ENCODE measurements at regions not wholly inside any gene's neighbourhood (a gene's known extent, or its start where the extent isn't known, plus 50 kb on each side); places are given as distances from the start of the nearest gene placed in this dataset.
"Not testable (repeated sequence)": the region's sequence is repeated elsewhere in the genome, so short reads cannot be mapped to it uniquely, and the experiment has no call there.

DNA sequence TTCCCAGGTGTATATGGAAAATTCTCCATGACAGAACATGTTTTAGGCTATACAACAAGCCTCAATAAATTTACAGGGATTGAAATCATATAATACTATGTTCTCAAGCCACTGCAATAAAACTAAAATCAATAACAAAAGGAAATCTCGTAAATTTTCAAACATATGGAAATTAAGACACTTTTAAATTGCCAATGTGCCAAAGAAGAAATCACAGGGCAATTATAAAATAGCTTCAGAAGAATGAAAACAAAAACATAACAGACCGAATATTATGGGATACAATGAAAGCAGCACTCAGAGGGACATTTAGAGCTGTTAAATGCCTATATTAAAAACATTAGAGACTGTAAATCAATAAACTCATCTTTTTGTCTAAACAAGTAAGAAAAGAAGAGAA is 555.7 kb upstream of the B3GAT1 start:
- H3K27ac ChIP-seq (ENCODE audit: low read length), result no peak overlapping the region
- H3K4me1 ChIP-seq (ENCODE audit: control insufficient read depth, insufficient read depth, low read length), result no peaks in the 10 kb centered on the region
- H3K9me3 ChIP-seq (ENCODE audit: control insufficient read depth, insufficient read depth, low read depth, low read length), result no peaks in the 10 kb centered on the region
- H3K27me3 ChIP-seq (ENCODE audit: control insufficient read depth, insufficient read depth, low read length), result no peaks in the 10 kb centered on the region
- ATAC-seq (no peak), DNase-seq (ENCODE audit: low read depth, low spot score) (no peak)
- no peak overlapping the region for H3K4me3 ChIP-seq (ENCODE audit: low read depth in 2 of 2, low read length in 2 of 2)
- TF ChIP-seq, protein P1, sequence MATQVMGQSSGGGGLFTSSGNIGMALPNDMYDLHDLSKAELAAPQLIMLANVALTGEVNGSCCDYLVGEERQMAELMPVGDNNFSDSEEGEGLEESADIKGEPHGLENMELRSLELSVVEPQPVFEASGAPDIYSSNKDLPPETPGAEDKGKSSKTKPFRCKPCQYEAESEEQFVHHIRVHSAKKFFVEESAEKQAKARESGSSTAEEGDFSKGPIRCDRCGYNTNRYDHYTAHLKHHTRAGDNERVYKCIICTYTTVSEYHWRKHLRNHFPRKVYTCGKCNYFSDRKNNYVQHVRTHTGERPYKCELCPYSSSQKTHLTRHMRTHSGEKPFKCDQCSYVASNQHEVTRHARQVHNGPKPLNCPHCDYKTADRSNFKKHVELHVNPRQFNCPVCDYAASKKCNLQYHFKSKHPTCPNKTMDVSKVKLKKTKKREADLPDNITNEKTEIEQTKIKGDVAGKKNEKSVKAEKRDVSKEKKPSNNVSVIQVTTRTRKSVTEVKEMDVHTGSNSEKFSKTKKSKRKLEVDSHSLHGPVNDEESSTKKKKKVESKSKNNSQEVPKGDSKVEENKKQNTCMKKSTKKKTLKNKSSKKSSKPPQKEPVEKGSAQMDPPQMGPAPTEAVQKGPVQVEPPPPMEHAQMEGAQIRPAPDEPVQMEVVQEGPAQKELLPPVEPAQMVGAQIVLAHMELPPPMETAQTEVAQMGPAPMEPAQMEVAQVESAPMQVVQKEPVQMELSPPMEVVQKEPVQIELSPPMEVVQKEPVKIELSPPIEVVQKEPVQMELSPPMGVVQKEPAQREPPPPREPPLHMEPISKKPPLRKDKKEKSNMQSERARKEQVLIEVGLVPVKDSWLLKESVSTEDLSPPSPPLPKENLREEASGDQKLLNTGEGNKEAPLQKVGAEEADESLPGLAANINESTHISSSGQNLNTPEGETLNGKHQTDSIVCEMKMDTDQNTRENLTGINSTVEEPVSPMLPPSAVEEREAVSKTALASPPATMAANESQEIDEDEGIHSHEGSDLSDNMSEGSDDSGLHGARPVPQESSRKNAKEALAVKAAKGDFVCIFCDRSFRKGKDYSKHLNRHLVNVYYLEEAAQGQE (IDR thresholded peaks at IDR 0.05; ENCODE audit: insufficient read depth in 1 of 2, low read depth in 2 of 2, low read length in 1 of 2), result no peak
- TF ChIP-seq, protein P2, sequence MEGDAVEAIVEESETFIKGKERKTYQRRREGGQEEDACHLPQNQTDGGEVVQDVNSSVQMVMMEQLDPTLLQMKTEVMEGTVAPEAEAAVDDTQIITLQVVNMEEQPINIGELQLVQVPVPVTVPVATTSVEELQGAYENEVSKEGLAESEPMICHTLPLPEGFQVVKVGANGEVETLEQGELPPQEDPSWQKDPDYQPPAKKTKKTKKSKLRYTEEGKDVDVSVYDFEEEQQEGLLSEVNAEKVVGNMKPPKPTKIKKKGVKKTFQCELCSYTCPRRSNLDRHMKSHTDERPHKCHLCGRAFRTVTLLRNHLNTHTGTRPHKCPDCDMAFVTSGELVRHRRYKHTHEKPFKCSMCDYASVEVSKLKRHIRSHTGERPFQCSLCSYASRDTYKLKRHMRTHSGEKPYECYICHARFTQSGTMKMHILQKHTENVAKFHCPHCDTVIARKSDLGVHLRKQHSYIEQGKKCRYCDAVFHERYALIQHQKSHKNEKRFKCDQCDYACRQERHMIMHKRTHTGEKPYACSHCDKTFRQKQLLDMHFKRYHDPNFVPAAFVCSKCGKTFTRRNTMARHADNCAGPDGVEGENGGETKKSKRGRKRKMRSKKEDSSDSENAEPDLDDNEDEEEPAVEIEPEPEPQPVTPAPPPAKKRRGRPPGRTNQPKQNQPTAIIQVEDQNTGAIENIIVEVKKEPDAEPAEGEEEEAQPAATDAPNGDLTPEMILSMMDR (IDR thresholded peaks at IDR 0.05), result no peak
- no peak for TF ChIP-seq TCF7L2 (IDR thresholded peaks at IDR 0.05; ENCODE audit: low read depth, low read length)
- TF ChIP-seq POLR2AphosphoS5 (IDR thresholded peaks at IDR 0.05; ENCODE audit: low read depth, low read length), result no peak
- TF ChIP-seq SIN3A (IDR thresholded peaks at IDR 0.05; ENCODE audit: borderline replicate concordance, insufficient read depth, low read depth, low read length), result no peak
- ChIA-PET POLR2A (no interaction called here), CTCF (no interaction called here)
- in situ Hi-C loops (cut with HindIII; ENCODE audit: low pct_unique_long_range_greater_than_20kb, low sequenced_read_pairs), result no loop called here
- no TSS peak for BruUV-seq (replicated peaks)
- intact Hi-C loops (cut with micrococcal nuclease; ENCODE audit: unreplicated experiment), result no loop called here
- no peaks in the 10 kb centered on the region for H3K36me3 ChIP-seq (ENCODE audit: control insufficient read depth, insufficient read depth, low read length)

- not testable (repeated sequence) for ATAC-seq
These were observed 549.3 kb upstream of the B3GAT1 start for GRCh38 chr11:134961386-134961785.

GRCh38 chr11:134958870-134959269 is 546.8 kb upstream of the B3GAT1 start:
- POLR2A ChIA-PET, result no interaction called here
- H3K36me3 ChIP-seq (ENCODE audit: control insufficient read depth, insufficient read depth, low read length), result no peaks in the 10 kb centered on the region
- H3K27ac ChIP-seq (ENCODE audit: low read length), result no peak overlapping the region
- H3K4me1 ChIP-seq (ENCODE audit: control insufficient read depth, insufficient read depth, low read length), result no peaks in the 10 kb centered on the region
- DNase-seq (ENCODE audit: low read depth, low spot score) (no peak), ATAC-seq (no peak)
- H3K4me3 ChIP-seq (ENCODE audit: low read depth in 2 of 2, low read length in 2 of 2), result no peak overlapping the region
- in situ Hi-C loops (cut with HindIII; ENCODE audit: low pct_unique_long_range_greater_than_20kb, low sequenced_read_pairs), result no loop called here
- CTCF ChIA-PET, result no interaction called here
- no TSS peak for BruUV-seq (replicated peaks)
- intact Hi-C loops (cut with micrococcal nuclease; ENCODE audit: unreplicated experiment), result no loop called here
- TF ChIP-seq, protein P1 (IDR thresholded peaks at IDR 0.05; ENCODE audit: insufficient read depth in 1 of 2, low read depth in 2 of 2, low read length in 1 of 2), result no peak
- TF ChIP-seq SIN3A (IDR thresholded peaks at IDR 0.05; ENCODE audit: borderline replicate concordance, insufficient read depth, low read depth, low read length) (no peak), POLR2AphosphoS5 (IDR thresholded peaks at IDR 0.05; ENCODE audit: low read depth, low read length) (no peak), TCF7L2 (IDR thresholded peaks at IDR 0.05; ENCODE audit: low read depth, low read length) (no peak)
- TF ChIP-seq, protein P2 (IDR thresholded peaks at IDR 0.05), result no peak
- H3K9me3 ChIP-seq (ENCODE audit: control insufficient read depth, insufficient read depth, low read depth, low read length), result no peaks in the 10 kb centered on the region
- H3K27me3 ChIP-seq (ENCODE audit: control insufficient read depth, insufficient read depth, low read length), result no peaks in the 10 kb centered on the region

More at GRCh38 chr11:134961386-134961785, 549.3 kb upstream of the B3GAT1 start:
- H3K36me3 ChIP-seq (ENCODE audit: control insufficient read depth, insufficient read depth, low read length); POLR2A ChIA-PET; H3K4me3 ChIP-seq (ENCODE audit: low read depth in 2 of 2, low read length in 2 of 2); BruUV-seq (replicated peaks); H3K27me3 ChIP-seq (ENCODE audit: control insufficient read depth, insufficient read depth, low read length); H3K4me1 ChIP-seq (ENCODE audit: control insufficient read depth, insufficient read depth, low read length); DNase-seq (ENCODE audit: low read depth, low spot score); in situ Hi-C loops (cut with HindIII; ENCODE audit: low pct_unique_long_range_greater_than_20kb, low sequenced_read_pairs); H3K9me3 ChIP-seq (ENCODE audit: control insufficient read depth, insufficient read depth, low read depth, low read length); CTCF ChIA-PET; intact Hi-C loops (cut with micrococcal nuclease; ENCODE audit: unreplicated experiment); H3K27ac ChIP-seq (ENCODE audit: low read length): not testable (repeated sequence)

All from Panc1 (cell line).